Globus pallidus (tissue), 1 donor: ENCODE measurements at regions not wholly inside any gene's neighbourhood (a gene's known extent, or its start where the extent isn't known, plus 50 kb on each side); places are given as distances from the start of the nearest gene placed in this dataset.
A peak's percentile ranks its signal among the peaks of the same experiment; 100 is the strongest.

Experiments
- DNase-seq: peaks from one replicate; pipeline ENCODE4 v3.0.0-alpha.2; 2015; ENCODE audit warnings: low spot score

DNA sequence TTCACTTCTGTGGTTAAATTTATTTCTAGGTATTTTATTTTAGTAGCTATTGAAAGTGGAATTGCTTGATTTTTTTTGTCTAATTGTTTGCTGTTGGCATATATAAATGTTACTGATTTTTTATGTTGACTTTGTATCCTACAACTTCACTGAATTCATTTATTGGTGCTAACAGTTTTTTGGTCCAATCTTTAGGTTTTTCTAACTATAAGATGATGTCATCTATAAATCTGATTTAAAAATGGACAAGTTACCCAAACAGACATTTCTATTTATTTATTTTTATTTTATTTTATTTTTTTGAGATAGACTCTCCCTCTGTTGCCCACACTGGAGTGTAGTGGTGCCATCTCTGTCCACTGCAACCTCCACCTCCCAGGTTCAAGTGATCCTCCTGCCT, 162.3 kb downstream of the COX7C start:
- DNase-seq: no peak

DNA sequence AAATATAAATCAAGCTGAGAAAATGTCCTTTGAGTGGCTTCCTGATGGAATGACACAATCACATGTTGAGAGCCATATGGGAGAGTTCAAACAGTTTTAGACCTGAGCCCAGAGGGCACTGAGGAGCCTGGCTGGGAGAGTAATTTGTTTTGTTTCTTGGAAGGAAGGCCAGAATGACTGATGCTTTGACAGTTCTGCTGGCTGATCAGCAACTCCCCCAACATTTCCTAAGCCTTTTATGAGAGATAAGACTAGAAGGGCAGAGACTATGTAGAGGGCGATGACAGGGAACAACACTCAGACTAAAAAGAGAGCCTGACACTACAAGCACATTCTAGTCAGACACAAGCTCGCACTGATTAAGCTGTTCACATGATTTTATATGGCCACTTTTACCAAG, 169.2 kb downstream of the COX7C start:
- DNase-seq: no peak

DNA sequence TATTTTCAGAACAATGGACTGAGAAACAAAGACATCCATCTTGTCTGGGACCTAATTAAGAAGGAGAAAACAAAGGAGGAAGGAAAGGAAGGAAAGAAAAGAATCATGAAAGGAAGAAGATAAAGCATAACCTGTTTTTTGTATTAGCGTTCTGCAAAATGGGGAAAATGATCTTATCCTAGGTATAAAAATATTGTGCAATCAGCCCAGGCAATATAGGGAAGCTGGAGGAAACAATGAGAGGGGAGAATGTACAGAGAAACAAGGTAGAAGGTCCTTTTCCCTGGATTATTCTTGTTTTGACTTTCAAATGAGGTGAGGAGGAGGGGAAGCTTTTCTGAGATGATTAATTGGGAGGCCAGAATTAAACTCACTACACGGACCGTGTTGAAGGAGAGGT, 177.9 kb downstream of the COX7C start:
- no peak for DNase-seq

DNA sequence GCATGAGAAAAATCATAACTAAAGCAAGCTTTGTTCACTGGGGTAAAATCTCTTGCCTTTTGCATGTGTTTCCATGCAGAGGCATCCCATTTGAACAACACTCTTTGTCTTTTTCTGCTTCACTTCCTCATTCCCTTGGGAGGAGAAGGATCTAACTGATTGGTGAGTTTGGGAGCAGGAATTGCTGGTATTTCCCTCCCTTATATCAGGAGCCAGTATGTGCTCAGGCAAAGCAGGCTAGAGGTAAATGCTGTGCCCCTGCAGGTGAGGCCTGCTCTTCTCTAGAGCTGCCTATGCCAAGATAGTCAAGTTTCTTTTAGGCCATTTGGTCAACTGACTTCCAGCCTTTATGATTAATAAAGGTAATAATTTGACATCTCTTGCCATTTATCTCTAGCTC, 179.9 kb downstream of the COX7C start:
- no peak for DNase-seq

DNA sequence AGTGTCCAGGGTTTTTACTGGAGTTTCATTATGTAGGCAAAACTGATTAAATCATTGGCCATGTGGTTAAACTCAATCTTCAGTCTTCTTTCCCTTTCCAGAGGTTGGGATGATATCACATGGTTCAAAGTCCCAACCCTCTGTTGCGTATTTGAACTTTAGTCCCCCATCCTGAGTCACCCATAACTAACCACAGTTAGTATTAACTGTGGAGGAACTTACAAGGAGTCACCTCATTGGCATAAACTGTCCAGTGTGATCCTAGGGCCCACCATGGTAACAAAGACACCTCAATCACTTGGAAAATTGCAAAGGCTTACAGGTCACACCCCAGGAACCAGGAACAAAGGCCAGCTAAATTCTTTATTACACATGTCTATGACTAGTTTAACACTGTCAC, 188.5 kb downstream of the COX7C start:
- no peak for DNase-seq

DNA sequence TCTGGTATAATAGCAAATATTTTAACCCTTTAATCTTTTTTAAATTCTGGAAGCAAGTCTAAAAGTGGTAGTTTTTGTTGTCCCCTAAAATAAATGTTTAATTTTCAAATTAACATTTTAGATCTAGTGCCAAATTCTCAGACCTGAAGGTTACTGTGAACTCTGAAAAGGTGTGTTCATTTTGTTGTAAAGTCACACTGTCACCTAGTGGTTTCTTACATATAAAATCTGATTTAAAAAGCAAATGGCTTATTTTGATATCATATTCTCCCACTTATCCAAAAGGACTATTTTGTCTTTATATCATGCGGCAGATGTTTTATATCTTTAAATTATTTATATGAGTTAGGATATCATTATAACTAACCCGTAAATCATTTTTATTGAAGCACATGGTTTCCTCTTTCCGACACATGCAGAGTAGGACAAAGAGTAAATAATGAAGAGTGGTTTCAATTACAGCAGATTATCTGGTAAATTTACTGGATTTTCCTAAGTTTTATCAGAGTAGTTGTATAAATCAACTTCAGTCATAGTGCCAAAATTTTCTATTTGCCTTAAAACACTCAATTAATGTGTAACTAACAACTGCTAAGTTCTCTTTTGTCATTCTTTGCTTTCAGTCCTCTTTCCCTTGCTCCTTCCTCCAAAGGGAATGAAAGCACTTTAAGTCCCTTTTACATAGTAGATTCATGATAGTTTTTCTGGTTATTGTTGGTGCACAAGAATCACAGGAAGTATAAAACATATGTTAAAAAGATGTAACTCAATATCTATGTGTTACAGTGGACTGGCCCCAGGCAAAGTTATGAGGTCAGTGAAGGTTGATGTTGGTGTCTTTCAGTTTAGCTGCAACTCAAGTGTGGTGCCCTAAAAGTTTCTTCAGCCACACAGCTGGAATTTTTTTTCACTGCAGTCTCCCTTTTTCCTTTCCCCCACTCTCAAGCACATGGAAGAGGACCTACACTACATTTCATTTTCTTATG, 189.6 kb downstream of the COX7C start:
- DNase-seq: no peak

DNA sequence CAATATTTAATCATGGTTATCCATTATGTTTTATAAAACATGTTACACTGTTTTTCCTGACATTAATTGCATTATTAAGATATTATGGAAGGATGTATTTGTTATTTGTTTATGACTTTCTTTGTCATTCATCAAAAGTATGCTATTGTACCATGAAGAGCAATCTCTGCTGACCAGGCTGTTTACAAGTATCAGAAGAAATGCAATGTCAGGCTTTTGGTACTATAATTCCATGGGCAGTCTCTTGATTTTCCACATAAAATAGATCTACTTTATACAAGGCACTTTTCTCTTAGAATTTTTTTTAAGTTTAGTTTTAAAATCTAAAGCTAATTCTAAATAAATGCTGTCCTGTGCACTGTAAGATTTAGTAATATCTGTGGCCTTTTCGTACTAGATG, 196.6 kb downstream of the COX7C start:
- no peak for DNase-seq

DNA sequence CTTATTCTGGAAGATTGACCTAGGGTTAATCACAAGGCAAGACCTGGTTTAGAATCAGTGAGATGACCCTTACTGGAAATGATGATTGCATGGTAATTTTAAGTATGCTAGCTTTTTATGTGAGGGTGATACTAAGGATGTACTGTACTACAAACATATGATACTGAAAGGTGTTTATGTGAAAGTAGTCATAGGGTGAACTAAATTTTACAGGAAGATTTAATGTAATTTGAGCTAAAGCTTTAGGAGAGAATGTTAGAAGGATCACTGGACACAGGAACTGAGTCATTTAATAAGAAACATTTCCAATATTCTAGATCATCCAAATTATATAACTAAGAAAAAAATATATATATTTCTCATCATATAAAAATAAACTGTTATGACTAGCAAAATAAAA, 197.2 kb downstream of the COX7C start:
- DNase-seq: no peak

DNA sequence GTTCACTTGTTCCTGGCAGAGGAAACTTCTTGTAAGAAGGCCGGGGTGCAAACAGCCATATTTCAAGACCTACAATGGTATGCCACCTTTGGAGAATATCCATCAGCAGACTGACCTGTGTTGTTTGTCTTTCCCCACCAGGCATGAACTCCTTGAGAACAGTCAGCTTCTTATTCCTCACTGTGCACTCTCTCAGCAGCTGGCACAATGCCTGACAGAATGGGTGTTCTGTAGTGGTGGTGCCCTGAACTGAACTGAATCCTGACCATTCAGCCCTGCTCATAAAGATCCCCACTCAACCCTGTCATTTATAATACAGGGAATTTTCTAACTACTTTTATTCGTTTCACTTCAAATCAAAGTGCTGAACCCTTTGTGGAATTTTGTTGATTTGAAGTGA, 206.9 kb downstream of the COX7C start:
- DNase-seq: peak; percentile 1

DNA sequence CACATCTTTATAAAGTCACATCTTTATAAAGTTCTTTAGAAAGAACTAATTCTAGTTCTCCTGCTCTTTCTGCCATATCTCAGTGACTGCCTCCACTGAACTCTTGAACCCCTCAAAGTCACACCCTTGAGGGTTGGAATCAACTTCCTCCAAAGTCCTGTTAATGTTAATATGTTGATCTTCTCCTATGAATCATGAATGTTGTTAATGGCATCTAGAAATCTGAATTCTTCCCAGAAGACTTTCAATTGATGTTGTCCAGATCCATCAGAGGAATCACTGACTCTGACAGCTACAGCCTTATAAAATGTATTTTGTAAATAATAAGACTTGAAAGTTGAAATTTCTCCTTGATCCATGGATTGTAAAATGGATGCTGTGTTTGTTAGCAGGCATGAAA, 213.4 kb downstream of the COX7C start:
- DNase-seq: no peak

DNA sequence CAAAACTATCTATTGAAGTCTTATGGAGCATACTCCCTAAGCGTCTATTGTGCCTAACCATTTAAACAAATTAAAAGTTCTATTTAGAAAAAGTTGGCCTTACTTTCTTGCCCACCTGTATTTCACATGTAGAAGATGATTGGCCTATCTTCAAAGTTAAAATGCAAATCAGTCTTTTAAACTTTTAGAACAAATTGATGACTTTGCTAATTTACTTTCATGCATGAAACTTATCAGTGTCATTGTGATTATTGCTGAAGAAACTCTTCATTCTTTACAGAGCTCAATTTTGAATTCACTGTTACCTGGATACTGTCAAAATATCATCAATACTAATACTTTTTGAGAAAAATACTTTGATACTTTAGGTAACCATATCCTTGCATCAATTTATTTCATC, 216.1 kb downstream of the COX7C start:
- no peak for DNase-seq

DNA sequence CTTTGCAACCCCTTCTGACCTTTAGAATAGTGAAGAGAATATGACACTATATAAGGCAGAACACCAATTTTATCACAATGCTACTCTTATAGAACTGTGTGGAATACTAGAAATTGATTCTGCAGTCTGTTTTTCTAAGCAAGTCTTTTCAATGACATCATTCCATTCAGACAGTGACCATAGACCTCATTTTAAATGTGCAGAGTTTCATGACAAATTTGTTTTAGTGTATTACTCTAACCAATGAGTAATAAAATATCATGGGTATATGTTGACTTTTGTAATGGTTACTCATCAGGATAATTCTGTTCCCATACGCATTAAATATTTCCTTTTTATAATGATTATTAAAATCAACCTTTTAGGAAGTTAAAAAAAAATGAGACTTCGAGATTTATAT, 219.9 kb downstream of the COX7C start:
- DNase-seq: no peak

DNA sequence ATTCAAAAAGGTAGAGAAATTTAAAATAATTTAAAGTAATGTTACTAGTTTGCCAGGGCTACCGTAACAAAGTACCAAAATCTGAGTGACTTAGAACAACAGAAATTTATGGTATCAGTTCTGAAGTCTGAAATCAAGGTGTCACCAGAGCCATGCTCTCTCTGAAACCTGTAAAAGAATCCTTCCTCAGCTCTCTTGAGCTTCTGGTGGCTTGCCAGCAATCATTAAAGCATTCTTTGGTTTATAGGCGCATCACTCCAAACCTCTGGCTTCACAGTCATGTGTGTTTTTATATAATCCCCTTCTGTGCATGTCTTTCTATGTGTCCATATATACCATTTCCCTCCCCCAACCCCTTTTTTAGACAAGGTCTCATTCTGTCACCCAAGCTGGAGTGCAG, 220.3 kb downstream of the COX7C start:
- no peak for DNase-seq

DNA sequence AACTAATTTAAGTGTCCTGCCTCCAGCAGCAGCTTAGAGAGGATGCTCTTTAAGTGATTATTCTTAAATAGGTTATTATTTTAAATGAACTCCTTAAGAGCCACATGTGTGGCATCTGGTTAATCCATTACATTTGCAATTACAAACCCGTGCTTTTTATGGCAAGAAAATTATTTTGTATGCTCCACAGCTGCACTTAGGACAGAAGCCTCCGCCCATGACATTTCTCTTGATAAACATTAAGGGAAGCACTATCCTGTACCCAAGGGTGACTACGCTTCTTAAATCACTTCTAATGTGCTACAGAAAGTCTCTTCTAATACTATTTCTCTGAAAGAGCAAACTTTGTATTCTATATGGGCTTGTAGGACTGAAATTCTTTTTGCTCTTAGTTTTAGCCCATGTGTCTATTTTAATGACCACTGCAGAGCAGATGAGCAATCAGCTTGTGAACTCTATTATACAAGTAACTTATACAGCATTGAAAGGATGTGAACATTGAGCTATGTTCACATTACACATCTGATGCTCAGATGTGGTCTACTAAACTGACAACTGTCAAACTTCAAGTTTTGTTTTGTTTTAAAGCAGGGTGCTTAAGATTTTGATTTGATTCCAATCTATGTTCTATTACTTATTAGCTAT, 223.4 kb downstream of the COX7C start:
- no peak for DNase-seq

DNA sequence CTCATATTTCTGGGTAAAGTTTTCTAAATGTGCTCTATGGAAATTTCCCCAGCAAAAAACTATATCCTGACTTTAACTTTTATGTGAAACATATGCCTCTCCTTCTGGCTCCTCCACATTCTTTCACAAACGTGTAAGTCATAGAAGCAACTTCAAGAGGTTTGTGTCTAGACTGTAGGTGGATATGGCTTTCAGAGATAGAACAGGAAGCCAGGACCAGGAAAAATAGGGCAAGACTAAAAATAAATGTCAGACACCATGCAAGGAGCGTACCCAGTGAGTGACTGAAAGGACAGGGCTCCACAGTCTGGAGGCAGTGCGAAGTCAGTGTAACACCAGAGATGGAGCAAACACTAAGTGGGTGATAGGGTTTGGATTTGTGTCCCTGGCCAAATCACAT, 240.7 kb downstream of the COX7C start:
- DNase-seq: no peak

DNA sequence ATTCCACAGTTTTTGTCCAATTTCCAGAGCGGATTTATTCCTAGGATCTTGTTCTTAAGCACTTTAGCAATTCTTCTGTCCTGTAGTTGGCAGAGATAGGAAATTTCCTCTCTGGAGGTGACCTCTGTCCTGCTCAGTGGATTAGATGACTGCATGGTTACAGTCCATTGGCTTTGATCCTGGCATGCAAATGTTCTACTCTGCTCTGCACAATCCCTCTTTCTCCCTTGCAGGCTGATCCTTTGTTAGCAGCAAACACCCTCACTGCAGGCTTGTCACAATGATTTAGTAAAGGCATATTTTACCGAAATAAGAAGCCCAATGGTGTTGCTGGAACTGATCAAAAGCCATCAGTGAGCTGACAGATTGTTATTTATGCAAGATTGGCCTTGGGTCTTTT, 243.8 kb downstream of the COX7C start:
- peak; percentile 65 for DNase-seq

DNA sequence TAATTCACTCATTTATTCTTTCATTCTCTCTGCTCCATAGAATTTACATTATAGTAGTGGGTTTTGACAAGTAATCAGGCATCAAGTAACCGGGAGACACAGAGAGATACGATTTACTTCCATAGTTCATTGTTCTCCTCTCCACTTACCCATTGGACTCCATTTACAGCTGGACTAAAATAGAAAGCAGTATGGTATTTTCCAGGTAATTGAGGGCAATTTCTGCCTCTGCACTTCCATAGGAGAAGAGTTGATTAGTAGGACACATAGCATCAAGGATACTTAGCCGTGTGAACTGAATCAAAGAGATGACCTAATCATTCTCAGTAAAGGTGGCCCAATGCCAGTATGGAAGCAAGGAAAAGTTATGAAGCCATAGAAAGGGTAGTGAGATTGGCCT, 244.4 kb downstream of the COX7C start:
- DNase-seq: no peak

DNA sequence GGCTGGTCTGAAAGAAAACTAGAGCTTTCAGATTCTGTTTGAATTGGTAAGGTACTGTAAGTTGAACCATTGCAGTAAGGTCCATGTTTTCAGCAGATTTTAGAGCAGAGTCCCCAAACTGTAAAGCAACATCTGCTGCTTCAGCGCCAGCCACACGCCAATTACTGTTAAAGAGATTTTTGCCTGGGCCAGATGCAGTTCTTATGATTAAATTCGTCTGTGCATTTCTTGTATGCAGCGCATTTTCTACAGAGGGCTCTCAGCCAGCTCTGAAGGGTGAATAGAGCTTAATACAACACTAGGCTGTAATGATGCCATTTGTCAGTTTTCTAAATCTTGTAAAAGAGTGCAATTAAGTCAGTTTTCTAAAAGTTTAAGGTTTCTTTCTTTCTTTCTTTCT, 246.3 kb downstream of the COX7C start:
- DNase-seq: no peak

DNA sequence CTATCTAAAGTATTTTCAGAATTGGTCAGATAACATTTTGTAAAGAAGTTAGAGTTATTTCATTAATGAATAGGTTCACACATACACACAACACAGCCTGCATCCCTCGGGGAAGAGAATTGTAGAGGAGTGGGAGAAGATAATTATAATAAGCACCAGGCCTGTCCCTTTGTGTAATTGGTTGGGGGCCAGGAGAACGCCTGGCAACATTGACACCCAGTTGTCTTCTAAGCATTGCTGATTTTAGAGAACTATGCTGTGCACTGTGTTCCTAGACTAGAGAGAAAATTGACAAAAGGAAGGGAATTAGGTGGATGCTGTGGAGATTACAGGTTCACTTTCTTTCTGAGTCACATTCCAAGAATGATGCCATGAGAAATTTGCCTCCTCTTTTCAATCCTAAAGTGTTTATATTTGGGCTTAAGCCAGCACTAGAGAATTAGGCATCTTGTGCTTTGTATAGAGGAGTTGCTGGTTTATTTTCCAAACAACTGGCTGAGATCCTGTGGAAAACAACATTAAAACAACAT, 247.6 kb downstream of the COX7C start:
- no peak for DNase-seq

DNA sequence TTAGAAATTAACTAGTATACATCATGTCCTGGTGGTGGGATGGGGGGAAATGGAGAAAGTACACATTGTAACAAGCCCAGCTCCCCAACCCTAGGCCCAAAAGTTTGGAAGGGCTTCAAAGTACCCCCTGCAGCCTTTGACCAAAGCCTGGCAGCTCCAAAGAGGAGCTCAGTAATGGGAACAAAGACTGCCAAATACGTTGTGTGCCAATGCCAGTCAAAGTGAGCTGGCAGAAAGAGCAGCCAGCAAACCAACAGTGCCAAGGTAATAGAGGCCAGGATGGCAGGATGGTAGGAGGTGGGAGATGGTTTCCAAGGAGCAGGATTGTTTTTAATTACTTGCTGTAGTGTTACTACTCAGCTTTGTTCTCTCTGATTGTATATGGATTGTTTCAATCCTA, 248.3 kb downstream of the COX7C start:
- peak; percentile 38 for DNase-seq

DNA sequence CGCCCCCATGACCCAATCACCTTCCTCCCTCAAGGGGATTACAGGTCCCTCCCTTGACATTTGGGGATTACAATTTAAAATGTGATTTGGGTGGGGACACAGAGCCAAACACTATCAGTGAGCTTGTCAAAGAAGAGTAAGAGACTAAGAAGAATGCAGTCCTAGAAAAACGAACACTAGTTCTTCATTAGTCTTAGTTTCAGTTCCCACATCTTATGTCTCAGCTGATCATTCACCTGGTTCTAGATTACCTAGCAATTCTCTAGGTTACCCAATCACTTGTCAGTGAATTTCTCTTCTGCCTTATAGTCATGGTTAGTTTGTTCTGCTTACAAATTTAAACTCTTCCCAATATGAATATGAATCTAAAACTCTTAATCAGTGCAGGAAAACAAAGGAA, 251.5 kb downstream of the COX7C start:
- DNase-seq: no peak

DNA sequence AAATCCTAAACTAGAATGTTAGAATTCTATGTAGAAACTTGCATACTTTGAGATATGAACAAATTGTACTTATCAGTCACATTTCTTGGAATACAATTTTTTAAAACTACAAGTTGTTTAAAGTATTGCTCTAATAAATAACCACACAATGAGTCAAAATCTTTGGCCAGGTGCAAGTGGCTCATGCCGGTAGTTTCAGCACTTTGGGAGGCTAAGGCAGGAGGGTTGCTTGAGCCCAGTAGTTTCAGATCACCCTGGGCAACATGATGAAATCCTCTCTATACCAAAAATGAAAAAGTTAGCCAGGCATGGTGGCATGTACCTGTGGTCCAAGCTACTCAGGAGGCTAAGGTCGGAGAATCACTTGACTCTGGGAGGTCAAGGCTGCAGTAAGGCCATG, 257.8 kb downstream of the COX7C start:
- DNase-seq: no peak

DNA sequence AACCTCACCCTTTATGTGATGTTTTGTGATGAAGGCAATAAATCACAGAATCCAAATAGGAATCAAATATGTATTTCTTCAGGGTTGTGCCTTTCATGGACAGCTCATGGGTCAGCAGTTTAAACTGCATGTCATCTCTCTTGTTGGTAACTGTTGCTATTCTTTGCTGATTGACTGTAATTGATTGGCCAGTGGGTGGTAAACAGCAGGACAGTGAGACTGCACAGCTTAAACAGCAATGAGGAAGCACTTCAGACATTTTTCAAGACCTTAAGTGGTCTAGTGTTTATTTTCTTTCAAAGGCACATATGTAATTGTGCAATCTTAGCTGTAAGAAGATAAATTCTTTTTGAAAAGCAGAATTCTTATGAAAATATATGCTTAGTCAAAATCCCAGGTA, 260.5 kb downstream of the COX7C start:
- no peak for DNase-seq
